ENCODE measurements at regions not wholly inside any gene's neighbourhood (a gene's known extent, or its start where the extent isn't known, plus 50 kb on each side); places are given as distances from the start of the nearest gene placed in this dataset.
"Not testable (repeated sequence)": the region's sequence is repeated elsewhere in the genome, so short reads cannot be mapped to it uniquely, and the experiment has no call there.

GRCh38 chr13:82115391-82115790, 1766.9 kb downstream of the SLITRK1 start:
- no peaks in the 10 kb centered on the region for H3K36me3 ChIP-seq (ENCODE audit: control insufficient read depth in 3 of 3, insufficient read depth in 2 of 3, low read depth in 1 of 3, low read length in 3 of 3)
- no peak overlapping the region for H3K27ac ChIP-seq (ENCODE audit: low read depth in 1 of 3, low read length in 2 of 3)
- FAIRE-seq, result no peak
- 75 to 81% (median 77%) methylated on average over 3 of the region's 3 CpGs for WGBS, 3 donors
- H3K4me3 ChIP-seq (ENCODE audit: low read depth in 1 of 3, low read length in 3 of 3), result no peak overlapping the region
- H3K27me3 ChIP-seq (ENCODE audit: control insufficient read depth in 3 of 3, insufficient read depth in 3 of 3, low read length in 3 of 3), result no peaks in the 10 kb centered on the region
- no peaks in the 10 kb centered on the region for H3K9me3 ChIP-seq (ENCODE audit: control insufficient read depth in 2 of 2, insufficient read depth in 1 of 2, low read depth in 1 of 2, low read length in 1 of 2)
- H3K4me1 ChIP-seq (ENCODE audit: control insufficient read depth in 3 of 3, insufficient read depth in 2 of 3, low read depth in 1 of 3, low read length in 2 of 3), result no peaks in the 10 kb centered on the region
- DNase-seq, result no peak

- Histone ChIP-seq H3K9me3 (ENCODE audit: control insufficient read depth in 2 of 2, insufficient read depth in 1 of 2, low read depth in 1 of 2, low read length in 1 of 2) (peaks cover 0 to 3% of the 10 kb centered on the region in 2 donors), H3K4me1 (ENCODE audit: control insufficient read depth in 3 of 3, insufficient read depth in 2 of 3, low read depth in 1 of 3, low read length in 2 of 3) (no peaks in the 10 kb centered on the region), H3K4me3 (ENCODE audit: low read depth in 1 of 3, low read length in 3 of 3) (no peak overlapping the region), H3K27me3 (ENCODE audit: control insufficient read depth in 3 of 3, insufficient read depth in 3 of 3, low read length in 3 of 3) (no peaks in the 10 kb centered on the region), H3K27ac (ENCODE audit: low read depth in 1 of 3, low read length in 2 of 3) (no peak overlapping the region), H3K36me3 (ENCODE audit: control insufficient read depth in 3 of 3, insufficient read depth in 2 of 3, low read depth in 1 of 3, low read length in 3 of 3) (no peaks in the 10 kb centered on the region)
- no peak for DNase-seq
- WGBS, 3 donors, result 74 to 86% (median 76%) methylated on average over 5 of the region's 5 CpGs
- no peak for FAIRE-seq
These were observed 1755.3 kb upstream of the SPRY2 start for GRCh38 chr13:82096256-82096655.

- Histone ChIP-seq H3K27me3 (ENCODE audit: control insufficient read depth in 3 of 3, insufficient read depth in 3 of 3, low read length in 3 of 3) (no peaks in the 10 kb centered on the region), H3K4me1 (ENCODE audit: control insufficient read depth in 3 of 3, insufficient read depth in 2 of 3, low read depth in 1 of 3, low read length in 2 of 3) (no peaks in the 10 kb centered on the region), H3K27ac (ENCODE audit: low read depth in 1 of 3, low read length in 2 of 3) (no peak overlapping the region), H3K36me3 (ENCODE audit: control insufficient read depth in 3 of 3, insufficient read depth in 2 of 3, low read depth in 1 of 3, low read length in 3 of 3) (no peaks in the 10 kb centered on the region), H3K9me3 (ENCODE audit: control insufficient read depth in 2 of 2, insufficient read depth in 1 of 2, low read depth in 1 of 2, low read length in 1 of 2) (peaks cover 0 to 3% of the 10 kb centered on the region in 2 donors), H3K4me3 (ENCODE audit: low read depth in 1 of 3, low read length in 3 of 3) (no peak overlapping the region)
- no peak for FAIRE-seq
- no peak for DNase-seq
- WGBS, 3 donors, result 50 to 62% (median 53%) methylated on average over 3 of the region's 3 CpGs
These were observed 1751.4 kb upstream of the SPRY2 start for GRCh38 chr13:82092312-82092711.

- WGBS, 3 donors, result 28 to 34% (median 32%) methylated on average over 1 of the region's 1 CpG
- H3K36me3 ChIP-seq (ENCODE audit: control insufficient read depth in 3 of 3, insufficient read depth in 2 of 3, low read depth in 1 of 3, low read length in 3 of 3), result no peaks in the 10 kb centered on the region
- FAIRE-seq (no peak), DNase-seq (no peak)
- H3K4me3 ChIP-seq (ENCODE audit: low read depth in 1 of 3, low read length in 3 of 3), result no peak overlapping the region
- H3K27me3 ChIP-seq (ENCODE audit: control insufficient read depth in 3 of 3, insufficient read depth in 3 of 3, low read length in 3 of 3), result no peaks in the 10 kb centered on the region
- H3K9me3 ChIP-seq (ENCODE audit: control insufficient read depth in 2 of 2, insufficient read depth in 1 of 2, low read depth in 1 of 2, low read length in 1 of 2), result no peaks in the 10 kb centered on the region
- H3K4me1 ChIP-seq (ENCODE audit: control insufficient read depth in 3 of 3, insufficient read depth in 2 of 3, low read depth in 1 of 3, low read length in 2 of 3), result no peaks in the 10 kb centered on the region
- H3K27ac ChIP-seq (ENCODE audit: low read depth in 1 of 3, low read length in 2 of 3), result no peak overlapping the region
These were observed 1747.9 kb upstream of the SPRY2 start for GRCh38 chr13:82088781-82089180.

- Histone ChIP-seq H3K4me1 (ENCODE audit: control insufficient read depth in 3 of 3, insufficient read depth in 2 of 3, low read depth in 1 of 3, low read length in 2 of 3) (no peaks in the 10 kb centered on the region), H3K27me3 (ENCODE audit: control insufficient read depth in 3 of 3, insufficient read depth in 3 of 3, low read length in 3 of 3) (no peaks in the 10 kb centered on the region), H3K9me3 (ENCODE audit: control insufficient read depth in 2 of 2, insufficient read depth in 1 of 2, low read depth in 1 of 2, low read length in 1 of 2) (no peaks in the 10 kb centered on the region), H3K36me3 (ENCODE audit: control insufficient read depth in 3 of 3, insufficient read depth in 2 of 3, low read depth in 1 of 3, low read length in 3 of 3) (no peaks in the 10 kb centered on the region), H3K27ac (ENCODE audit: low read depth in 1 of 3, low read length in 2 of 3) (no peak overlapping the region), H3K4me3 (ENCODE audit: low read depth in 1 of 3, low read length in 3 of 3) (no peak overlapping the region)
- no peak for DNase-seq
- 84 to 86% (median 85%) methylated on average over 5 of the region's 5 CpGs for WGBS, 3 donors
- no peak for FAIRE-seq
These were observed 1735.6 kb upstream of the SPRY2 start for GRCh38 chr13:82076496-82076895.

- H3K27me3 ChIP-seq (ENCODE audit: control insufficient read depth in 3 of 3, insufficient read depth in 3 of 3, low read length in 3 of 3), result no peaks in the 10 kb centered on the region
- no peak for DNase-seq
- H3K27ac ChIP-seq (ENCODE audit: low read depth in 1 of 3, low read length in 2 of 3), result no peak overlapping the region
- H3K4me3 ChIP-seq (ENCODE audit: low read depth in 1 of 3, low read length in 3 of 3), result no peak overlapping the region
- H3K4me1 ChIP-seq (ENCODE audit: control insufficient read depth in 3 of 3, insufficient read depth in 2 of 3, low read depth in 1 of 3, low read length in 2 of 3), result no peaks in the 10 kb centered on the region
- H3K36me3 ChIP-seq (ENCODE audit: control insufficient read depth in 3 of 3, insufficient read depth in 2 of 3, low read depth in 1 of 3, low read length in 3 of 3), result no peaks in the 10 kb centered on the region
- peaks cover 0 to 5% of the 10 kb centered on the region in 2 donors for H3K9me3 ChIP-seq (ENCODE audit: control insufficient read depth in 2 of 2, insufficient read depth in 1 of 2, low read depth in 1 of 2, low read length in 1 of 2)
- no peak for FAIRE-seq
- 0 to 19% (median 2%) methylated on average over 1 of the region's 1 CpG for WGBS, 3 donors
These were observed 1729.5 kb upstream of the SPRY2 start for GRCh38 chr13:82070416-82070815.

- no peaks in the 10 kb centered on the region for H3K36me3 ChIP-seq (ENCODE audit: control insufficient read depth in 3 of 3, insufficient read depth in 2 of 3, low read depth in 1 of 3, low read length in 3 of 3)
- H3K4me3 ChIP-seq (ENCODE audit: low read depth in 1 of 3, low read length in 3 of 3), result no peak overlapping the region
- no peak for FAIRE-seq
- H3K9me3 ChIP-seq (ENCODE audit: control insufficient read depth in 2 of 2, insufficient read depth in 1 of 2, low read depth in 1 of 2, low read length in 1 of 2), result no peaks in the 10 kb centered on the region
- no peaks in the 10 kb centered on the region for H3K27me3 ChIP-seq (ENCODE audit: control insufficient read depth in 3 of 3, insufficient read depth in 3 of 3, low read length in 3 of 3)
- H3K4me1 ChIP-seq (ENCODE audit: control insufficient read depth in 3 of 3, insufficient read depth in 2 of 3, low read depth in 1 of 3, low read length in 2 of 3), result no peaks in the 10 kb centered on the region
- DNase-seq, result no peak
- WGBS, 3 donors, result 65 to 78% (median 67%) methylated on average over 4 of the region's 4 CpGs
- no peak overlapping the region for H3K27ac ChIP-seq (ENCODE audit: low read depth in 1 of 3, low read length in 2 of 3)
These were observed 1721.8 kb upstream of the SPRY2 start for GRCh38 chr13:82062772-82063171.

- FAIRE-seq, result no peak
- Histone ChIP-seq H3K9me3 (ENCODE audit: control insufficient read depth in 2 of 2, insufficient read depth in 1 of 2, low read depth in 1 of 2, low read length in 1 of 2) (no peaks in the 10 kb centered on the region), H3K4me1 (ENCODE audit: control insufficient read depth in 3 of 3, insufficient read depth in 2 of 3, low read depth in 1 of 3, low read length in 2 of 3) (no peaks in the 10 kb centered on the region), H3K27me3 (ENCODE audit: control insufficient read depth in 3 of 3, insufficient read depth in 3 of 3, low read length in 3 of 3) (no peaks in the 10 kb centered on the region), H3K27ac (ENCODE audit: low read depth in 1 of 3, low read length in 2 of 3) (no peak overlapping the region), H3K36me3 (ENCODE audit: control insufficient read depth in 3 of 3, insufficient read depth in 2 of 3, low read depth in 1 of 3, low read length in 3 of 3) (no peaks in the 10 kb centered on the region), H3K4me3 (ENCODE audit: low read depth in 1 of 3, low read length in 3 of 3) (no peak overlapping the region)
- WGBS, 3 donors, result 56 to 69% (median 62%) methylated on average over 2 of the region's 2 CpGs
- no peak for DNase-seq
These were observed 1717.4 kb upstream of the SPRY2 start for GRCh38 chr13:82058364-82058763.

- DNase-seq; H3K36me3 ChIP-seq (ENCODE audit: control insufficient read depth in 3 of 3, insufficient read depth in 2 of 3, low read depth in 1 of 3, low read length in 3 of 3); H3K9me3 ChIP-seq (ENCODE audit: control insufficient read depth in 2 of 2, insufficient read depth in 1 of 2, low read depth in 1 of 2, low read length in 1 of 2); H3K4me3 ChIP-seq (ENCODE audit: low read depth in 1 of 3, low read length in 3 of 3); H3K27ac ChIP-seq (ENCODE audit: low read depth in 1 of 3, low read length in 2 of 3); FAIRE-seq; H3K27me3 ChIP-seq (ENCODE audit: control insufficient read depth in 3 of 3, insufficient read depth in 3 of 3, low read length in 3 of 3); H3K4me1 ChIP-seq (ENCODE audit: control insufficient read depth in 3 of 3, insufficient read depth in 2 of 3, low read depth in 1 of 3, low read length in 2 of 3): not testable (repeated sequence)
- 91 to 93% (median 91%) methylated on average over 20 to 23 of the region's 23 CpGs for WGBS, 3 donors
These were observed 1704.4 kb upstream of the SPRY2 start for GRCh38 chr13:82045316-82045715.

Data from small intestine (tissue), 7 donors.